Mucosa of rectum (tissue), 2 donors: ENCODE measurements at regions not wholly inside any gene's neighbourhood (a gene's known extent, or its start where the extent isn't known, plus 50 kb on each side); places are given as distances from the start of the nearest gene placed in this dataset.

Experiments
- H3K27ac ChIP-seq, 2 donors: one replicate each; pipeline ENCODE4 v1.7.0; 2013; ENCODE audit warnings: inconsistent platforms in 2 of 2, low read depth in 2 of 2, low read length in 2 of 2
- H3K27me3 ChIP-seq, 2 donors: one replicate each; pipeline ENCODE4 v1.7.0; 2013; ENCODE audit warnings: low read length in 2 of 2; ENCODE audit not compliant: control insufficient read depth in 2 of 2, insufficient read depth in 2 of 2
- H3K36me3 ChIP-seq, 2 donors: one replicate each; pipeline ENCODE4 v1.7.0; 2013; ENCODE audit warnings: low read length in 2 of 2; ENCODE audit not compliant: control insufficient read depth in 2 of 2, insufficient read depth in 2 of 2
- H3K4me1 ChIP-seq, 2 donors: one replicate each; pipeline ENCODE4 v1.7.0; 2013; ENCODE audit warnings: low read length in 2 of 2, mild to moderate bottlenecking in 1 of 2; ENCODE audit not compliant: control insufficient read depth in 2 of 2, insufficient read depth in 2 of 2
- H3K4me3 ChIP-seq, 2 donors: one replicate each; pipeline ENCODE4 v1.7.0; 2013; ENCODE audit warnings: low read length in 2 of 2
- H3K9ac ChIP-seq, 2 donors: one replicate each; pipeline ENCODE4 v1.7.0; 2013; ENCODE audit warnings: low read length in 2 of 2, low read depth in 1 of 2, mild to moderate bottlenecking in 1 of 2
- H3K9me3 ChIP-seq, 2 donors: one replicate each; pipeline ENCODE4 v1.7.0; 2013; ENCODE audit warnings: low read length in 2 of 2; ENCODE audit not compliant: control insufficient read depth in 2 of 2
- donor health status: healthy.
- donor health status: Normal muscosa, but diverticular disease.

- Histone ChIP-seq H3K9ac (no peak overlapping the region), H3K4me3 (no peak overlapping the region), H3K27me3 (no peaks in the 10 kb centered on the region), H3K27ac (no peak overlapping the region), H3K4me1 (peaks cover 6 to 7% of the 10 kb centered on the region in 2 donors), H3K36me3 (no peaks in the 10 kb centered on the region), H3K9me3 (no peaks in the 10 kb centered on the region)
Observed at GRCh38 chr20:40393197-40394079, 295.6 kb downstream of the MAFB start.

DNA sequence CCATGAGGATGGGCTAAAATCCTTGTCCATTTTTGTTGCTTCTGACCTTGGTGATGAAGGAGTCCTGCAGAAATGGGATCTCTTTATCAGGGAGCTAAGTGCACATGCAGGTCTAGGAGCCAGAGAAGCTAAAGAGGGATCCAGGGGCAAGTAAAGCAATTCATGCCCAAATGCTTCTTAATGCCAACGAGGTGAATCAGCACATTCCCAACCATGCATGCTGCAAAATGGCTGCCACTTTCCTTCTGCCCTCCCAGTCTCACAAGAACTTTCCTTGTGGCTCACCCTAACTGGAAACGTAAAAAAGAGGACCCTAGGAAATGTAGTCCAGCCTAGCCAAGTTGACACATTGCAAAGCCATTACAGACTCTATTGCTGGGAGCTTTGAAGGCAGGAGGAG is 298.4 kb downstream of the MAFB start:
- Histone ChIP-seq H3K9me3 (no peaks in the 10 kb centered on the region), H3K4me3 (no peak overlapping the region), H3K27me3 (no peaks in the 10 kb centered on the region), H3K36me3 (no peaks in the 10 kb centered on the region), H3K27ac (no peak overlapping the region), H3K9ac (no peak overlapping the region), H3K4me1 (peaks cover 6 to 7% of the 10 kb centered on the region in 2 donors)

DNA sequence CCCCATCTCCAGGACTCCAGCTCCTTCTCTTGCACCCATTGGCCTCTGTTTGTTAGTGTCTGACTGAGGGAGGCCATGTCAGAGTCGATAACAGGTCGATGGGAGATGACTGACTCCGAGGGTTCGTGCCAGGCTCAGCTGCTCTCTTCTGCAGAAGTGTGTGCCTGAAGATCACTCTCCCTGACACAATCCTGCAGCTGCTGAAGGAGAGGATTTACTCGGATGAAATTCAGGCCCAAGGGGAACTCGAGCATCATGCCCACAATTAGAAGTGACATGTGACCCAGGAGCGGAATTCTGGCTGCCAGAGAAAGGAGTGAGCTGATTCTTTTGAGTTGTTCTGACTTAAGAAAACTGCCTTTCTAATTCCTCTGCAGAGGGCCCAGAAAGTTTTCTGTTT is 318.2 kb downstream of the MAFB start:
- Histone ChIP-seq H3K4me1 (no peaks in the 10 kb centered on the region), H3K36me3 (no peaks in the 10 kb centered on the region), H3K27me3 (no peaks in the 10 kb centered on the region), H3K4me3 (no peak overlapping the region), H3K9ac (no peak overlapping the region), H3K9me3 (no peaks in the 10 kb centered on the region), H3K27ac (no peak overlapping the region)

DNA sequence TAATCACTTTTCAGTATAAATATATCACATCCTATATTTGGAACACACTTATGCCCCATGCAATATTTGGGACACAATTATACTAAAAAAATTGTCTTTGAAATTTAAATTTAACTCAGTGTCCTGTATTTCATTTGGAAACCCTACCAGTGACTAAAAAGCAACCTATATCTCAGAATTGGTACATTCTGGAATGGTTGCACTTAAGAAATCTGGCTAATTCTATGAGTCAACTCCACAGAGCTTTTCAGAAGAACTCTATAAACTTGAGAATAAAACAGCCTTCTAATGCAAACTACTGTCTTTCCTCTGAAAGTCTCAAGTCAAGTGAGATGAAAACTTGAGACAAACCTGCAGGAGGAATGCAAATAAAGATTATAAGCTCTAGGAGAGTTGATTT is 320.2 kb downstream of the MAFB start:
- Histone ChIP-seq H3K36me3 (no peaks in the 10 kb centered on the region), H3K27ac (no peak overlapping the region), H3K4me1 (no peaks in the 10 kb centered on the region), H3K9ac (no peak overlapping the region), H3K9me3 (no peaks in the 10 kb centered on the region), H3K4me3 (no peak overlapping the region), H3K27me3 (no peaks in the 10 kb centered on the region)

DNA sequence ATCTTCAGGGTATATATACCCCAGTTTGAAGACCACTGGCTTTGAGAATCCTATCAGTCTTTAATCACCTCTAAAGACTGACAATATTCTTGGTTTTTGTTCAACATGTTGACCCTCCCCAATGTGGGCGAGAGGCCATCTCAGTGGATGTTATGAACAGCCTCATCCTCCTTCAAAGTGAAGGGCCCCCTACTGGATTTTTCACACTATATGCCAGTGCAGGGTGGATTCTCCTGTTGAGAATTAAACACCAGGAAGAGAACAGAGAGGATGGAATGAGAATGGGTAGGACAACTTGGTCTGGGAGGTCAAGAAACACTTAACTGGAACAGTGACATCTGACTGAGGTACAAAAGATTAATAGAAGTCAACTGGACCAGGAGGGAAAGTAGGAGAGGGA is 327.1 kb downstream of the MAFB start:
- Histone ChIP-seq H3K36me3 (no peaks in the 10 kb centered on the region), H3K4me3 (no peak overlapping the region), H3K9ac (no peak overlapping the region), H3K4me1 (no peaks in the 10 kb centered on the region), H3K9me3 (no peaks in the 10 kb centered on the region), H3K27me3 (no peaks in the 10 kb centered on the region), H3K27ac (no peak overlapping the region)

GRCh38 chr20:40359131-40359912 is 329.7 kb downstream of the MAFB start:
- Histone ChIP-seq H3K36me3 (no peaks in the 10 kb centered on the region), H3K9ac (no peak overlapping the region), H3K4me1 (no peaks in the 10 kb centered on the region), H3K27ac (no peak overlapping the region), H3K4me3 (no peak overlapping the region), H3K9me3 (no peaks in the 10 kb centered on the region), H3K27me3 (no peaks in the 10 kb centered on the region)

DNA sequence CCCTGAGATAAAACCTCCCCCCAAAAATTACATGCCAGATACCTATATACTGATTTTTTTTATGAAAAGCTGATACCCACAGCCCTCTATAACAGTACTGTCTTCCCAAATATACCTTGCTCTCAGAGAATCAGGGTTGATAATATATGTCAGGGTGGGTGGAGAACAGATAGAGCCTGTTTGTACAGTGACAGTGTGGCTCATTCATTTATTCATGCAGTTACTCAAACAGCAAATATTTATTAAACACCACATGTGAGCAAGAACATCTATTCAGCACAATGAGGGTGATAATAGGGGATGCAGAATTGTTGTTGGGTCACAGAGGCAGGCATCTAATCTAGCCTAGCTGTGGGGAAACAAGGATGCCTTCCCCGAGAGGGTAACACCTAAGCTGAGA is 334.2 kb downstream of the MAFB start:
- Histone ChIP-seq H3K27me3 (no peaks in the 10 kb centered on the region), H3K27ac (no peak overlapping the region), H3K9ac (no peak overlapping the region), H3K4me3 (no peak overlapping the region), H3K36me3 (no peaks in the 10 kb centered on the region), H3K4me1 (no peaks in the 10 kb centered on the region), H3K9me3 (no peaks in the 10 kb centered on the region)

- Histone ChIP-seq H3K36me3 (no peaks in the 10 kb centered on the region), H3K4me3 (no peak overlapping the region), H3K27ac (no peak overlapping the region), H3K27me3 (no peaks in the 10 kb centered on the region), H3K9me3 (peaks cover 2 to 7% of the 10 kb centered on the region in 2 donors), H3K4me1 (no peaks in the 10 kb centered on the region), H3K9ac (no peak overlapping the region)
Observed at GRCh38 chr20:40343390-40343789, 345.6 kb downstream of the MAFB start.

DNA sequence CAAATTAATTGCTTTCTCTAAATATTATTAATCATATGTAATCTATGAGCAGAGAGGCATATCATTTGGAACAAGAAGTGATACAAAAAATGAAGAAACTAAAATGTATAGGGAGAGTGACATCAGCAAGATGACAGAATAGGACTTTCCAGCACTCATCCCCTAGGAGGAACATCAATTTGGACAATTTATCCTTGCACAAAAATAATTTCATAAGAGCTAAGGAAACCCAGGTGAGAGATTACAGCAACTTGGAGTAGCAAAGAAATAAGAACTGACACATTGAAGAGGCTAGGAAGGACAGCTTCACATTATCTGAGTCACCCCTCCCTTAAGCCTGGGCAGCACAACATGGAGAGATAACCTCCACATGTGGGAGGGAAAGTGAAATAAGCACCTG is 347.5 kb downstream of the MAFB start:
- no peak overlapping the region for H3K4me3 ChIP-seq
- H3K27ac ChIP-seq: no peak overlapping the region
- H3K27me3 ChIP-seq: no peaks in the 10 kb centered on the region
- no peaks in the 10 kb centered on the region for H3K4me1 ChIP-seq
- H3K36me3 ChIP-seq: no peaks in the 10 kb centered on the region
- H3K9ac ChIP-seq: no peak overlapping the region
- peaks cover 2 to 7% of the 10 kb centered on the region in 2 donors for H3K9me3 ChIP-seq

DNA sequence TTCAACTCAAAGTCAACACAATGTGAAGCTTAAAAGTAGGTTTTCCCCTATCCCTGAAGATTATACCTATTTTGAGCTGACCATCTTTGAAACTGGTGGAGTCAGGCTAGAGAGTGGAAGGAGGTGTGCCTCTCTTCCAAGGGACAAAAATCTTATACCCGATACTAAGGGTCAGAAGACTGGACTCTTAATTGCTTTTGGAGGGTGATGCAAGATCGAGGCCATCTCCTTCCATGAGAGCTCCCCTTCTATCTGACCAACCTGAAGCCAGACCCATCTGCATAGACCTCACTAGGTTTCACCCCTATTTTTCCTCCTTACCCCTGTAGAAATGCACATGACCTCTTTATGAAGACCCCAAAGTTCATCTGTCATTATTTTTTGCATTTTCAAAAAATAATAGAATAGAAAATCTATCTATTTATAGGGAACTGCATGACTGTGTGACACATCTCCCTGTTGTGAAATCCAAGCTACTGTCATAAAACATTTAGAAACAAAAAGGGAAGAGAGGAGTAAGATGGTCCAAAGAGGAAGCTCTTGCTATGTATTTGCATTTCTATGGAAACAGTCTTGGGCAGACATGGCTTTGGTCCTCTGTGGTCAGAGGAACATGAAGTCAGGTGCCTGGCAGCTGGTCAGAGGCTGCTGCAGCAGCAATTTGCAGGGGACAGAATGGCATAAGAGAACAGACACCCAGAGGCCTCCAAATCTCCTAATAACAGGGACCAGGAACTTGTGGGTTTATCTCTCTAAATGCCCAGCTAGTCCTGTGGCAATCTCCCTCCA is 349.2 kb downstream of the MAFB start:
- Histone ChIP-seq H3K27me3 (no peaks in the 10 kb centered on the region), H3K4me1 (no peaks in the 10 kb centered on the region), H3K9me3 (peaks cover 2 to 7% of the 10 kb centered on the region in 2 donors), H3K36me3 (no peaks in the 10 kb centered on the region), H3K27ac (peak overlapping the region in 1 of 2 donors; percentile 28), H3K9ac (no peak overlapping the region), H3K4me3 (no peak overlapping the region)
